Stimulated activated CD4-positive, alpha-beta T cell treated with anti-CD3 and anti-CD28 coated beads, Interleukin-1b, Interleukin-23, amount 100 ng/mL, for 24 hours (primary cell): ENCODE measurements at regions not wholly inside any gene's neighbourhood (a gene's known extent, or its start where the extent isn't known, plus 50 kb on each side); places are given as distances from the start of the nearest gene placed in this dataset.

Experiments used
- DNase-seq, 4 experiments: peaks; one replicate each; pipeline ENCODE4 v3.0.0-alpha.2; 2020; ENCODE audit warnings: low read depth in 4 of 4, low spot score in 1 of 4

- no peak for DNase-seq
Observed at GRCh38 chr12:66903782-66904396, 225.0 kb upstream of the GRIP1 start.

GRCh38 chr12:66905201-66905600 lies 226.3 kb upstream of the GRIP1 start:
- DNase-seq = no peak

DNA sequence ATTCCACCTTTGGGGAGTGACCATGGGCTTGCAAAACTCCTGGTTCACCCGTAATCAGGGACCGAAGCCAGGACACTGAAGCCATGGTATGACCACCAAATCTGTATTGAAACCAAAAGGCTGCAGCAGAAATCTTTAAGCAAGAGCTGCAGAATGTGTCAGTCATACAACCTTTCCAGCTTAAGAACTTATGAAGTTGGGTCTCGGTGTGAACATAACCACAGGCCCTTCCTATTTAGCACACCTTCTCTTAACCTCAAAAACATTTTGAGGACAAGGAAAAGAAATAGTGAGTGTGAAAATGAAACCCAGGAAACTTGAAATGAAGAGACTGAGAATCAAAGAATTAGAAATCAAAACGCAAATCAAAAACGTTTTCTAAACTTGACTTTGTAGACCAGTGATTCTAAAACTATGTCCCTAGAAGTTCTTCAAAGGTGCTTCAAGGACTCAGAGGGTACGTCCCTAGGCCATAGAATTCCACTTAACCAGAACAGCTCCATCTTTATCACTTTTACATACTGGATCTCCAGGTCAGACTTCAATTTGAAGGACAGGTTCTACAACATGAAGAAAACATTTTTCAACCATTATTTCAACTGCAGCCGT lies 231.6 kb upstream of the GRIP1 start:
- no peak for DNase-seq

DNA sequence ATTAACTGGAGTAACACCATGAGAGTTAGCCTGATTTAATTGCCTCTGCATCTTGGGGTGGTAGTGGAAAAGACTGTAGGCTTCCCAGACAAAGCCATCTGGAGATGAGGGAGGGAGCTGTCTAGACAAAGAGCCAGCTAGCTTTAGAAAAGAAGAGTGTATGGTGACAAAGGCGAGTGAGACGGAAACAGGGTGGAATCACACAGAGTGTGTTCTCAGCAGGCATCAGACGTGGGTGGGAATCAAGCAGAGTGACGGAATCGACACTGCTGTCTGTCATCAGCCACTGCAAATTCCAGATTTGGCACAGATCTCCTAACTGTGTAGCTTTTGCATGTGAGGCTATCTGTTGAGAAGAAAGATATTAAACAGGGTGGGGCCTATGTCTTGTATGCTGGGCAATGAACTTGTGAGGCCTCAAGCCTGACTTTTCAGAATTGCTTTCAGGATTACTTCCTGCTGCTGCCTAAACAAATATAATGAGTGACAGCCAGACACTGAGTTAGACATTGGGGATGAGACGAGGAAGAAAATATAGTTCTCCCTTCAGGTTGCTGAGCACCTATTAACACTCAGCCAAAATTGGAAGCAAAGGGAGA lies 236.5 kb upstream of the GRIP1 start:
- no peak for DNase-seq

DNA sequence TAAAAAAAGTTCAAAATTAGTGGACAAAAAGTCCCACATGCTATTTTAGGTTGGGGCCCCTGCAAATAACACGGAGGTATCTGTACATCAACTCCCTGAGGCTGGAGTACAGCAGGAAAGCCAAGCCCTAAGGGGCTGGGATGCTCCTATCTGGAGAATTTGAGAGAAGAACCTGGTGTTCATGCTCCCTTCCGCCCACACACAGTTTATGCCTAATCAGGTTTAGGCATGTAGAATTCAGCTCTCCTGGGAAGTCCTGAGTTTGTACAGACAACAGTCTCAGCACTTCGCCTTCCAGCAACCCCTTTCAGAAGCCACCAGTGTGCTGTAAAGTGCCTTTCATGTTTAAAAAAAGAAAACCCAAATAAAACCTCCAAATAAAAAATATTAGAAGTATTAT lies 237.3 kb upstream of the GRIP1 start:
- DNase-seq = no peak

DNA sequence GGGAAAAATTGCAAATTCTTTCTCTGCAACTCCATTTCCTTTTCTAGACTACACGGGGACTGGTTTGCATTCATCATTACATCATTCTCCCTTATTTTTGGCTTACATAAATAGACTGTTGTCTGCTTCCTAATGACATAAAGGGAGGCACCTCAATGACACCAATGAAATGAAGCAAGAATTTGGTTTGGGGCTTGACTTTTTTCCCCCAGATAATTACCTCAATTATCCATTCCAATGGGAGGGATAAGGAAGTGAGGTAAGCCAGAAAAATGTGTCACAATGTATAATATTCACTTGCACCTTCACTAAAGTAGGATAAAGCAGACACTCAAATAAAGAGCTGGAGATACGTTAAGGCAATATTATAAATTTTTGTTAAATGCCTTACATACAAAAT lies 240.6 kb upstream of the GRIP1 start:
- DNase-seq = no peak

GRCh38 chr12:66920205-66920604 lies 241.3 kb upstream of the GRIP1 start:
- DNase-seq = no peak

- no peak for DNase-seq
Observed at GRCh38 chr12:66921151-66921550, 242.3 kb upstream of the GRIP1 start.

DNA sequence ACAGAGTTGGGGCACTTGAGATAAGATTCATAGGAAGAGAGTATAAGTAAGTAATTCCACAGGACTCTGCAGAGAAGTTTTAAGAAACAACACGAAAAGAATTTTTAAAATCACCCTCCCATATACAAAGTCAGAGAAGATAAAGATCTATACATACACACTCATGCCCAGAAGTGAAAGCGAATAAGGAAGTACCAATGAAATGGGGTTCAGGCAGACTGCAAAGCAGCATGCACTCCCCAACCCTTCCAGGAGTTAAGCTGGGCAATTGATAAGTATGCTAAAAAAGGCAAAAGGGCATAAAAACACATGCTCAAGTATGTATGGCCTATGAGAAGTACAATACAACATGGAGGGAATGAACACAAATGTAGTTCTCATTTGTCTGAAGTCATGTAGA lies 246.2 kb upstream of the GRIP1 start:
- DNase-seq = no peak

GRCh38 chr12:66929121-66929520 lies 250.2 kb upstream of the GRIP1 start:
- no peak for DNase-seq

GRCh38 chr12:66931091-66931490 lies 252.2 kb upstream of the GRIP1 start:
- no peak for DNase-seq

- DNase-seq = no peak
Observed at GRCh38 chr12:66932126-66932525, 253.2 kb upstream of the GRIP1 start.

- DNase-seq = no peak
Observed at GRCh38 chr12:66934302-66935062, 255.6 kb upstream of the GRIP1 start.

GRCh38 chr12:66941150-66941549 lies 262.3 kb upstream of the GRIP1 start:
- DNase-seq = no peak

DNA sequence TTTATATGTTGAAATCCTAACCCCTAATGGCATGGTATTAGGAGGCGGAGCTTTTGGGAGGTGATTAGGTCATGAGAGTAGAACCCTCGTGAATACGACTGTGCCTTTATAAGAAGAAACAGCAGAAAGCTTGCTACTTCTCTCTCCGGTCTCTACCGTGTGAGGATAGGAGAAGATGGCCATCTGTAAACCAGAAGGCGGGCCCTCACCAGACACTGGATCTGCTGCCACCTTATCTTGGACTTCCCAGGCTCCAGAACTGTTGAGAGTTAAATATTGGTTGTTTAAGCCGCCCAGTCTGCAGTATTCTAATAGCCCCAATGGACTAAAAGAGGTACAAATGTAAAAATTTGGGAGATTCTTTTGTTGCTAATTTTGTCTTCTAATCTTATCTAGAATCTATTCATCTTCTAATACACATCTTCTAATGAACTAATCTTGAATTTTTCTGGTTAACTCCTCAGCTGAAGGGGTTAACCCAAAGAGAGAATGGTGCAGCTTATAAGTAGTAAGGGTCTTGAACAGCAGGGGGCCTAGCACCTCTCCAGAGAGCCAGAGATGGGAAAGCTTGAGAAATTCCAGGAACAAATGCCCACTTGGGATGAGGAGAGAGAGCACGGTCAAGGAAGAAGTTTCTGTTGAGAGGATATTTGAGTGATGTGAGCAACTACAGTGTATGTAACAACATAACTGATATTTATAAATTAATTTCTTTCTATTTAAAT lies 264.0 kb upstream of the GRIP1 start:
- no peak for DNase-seq

GRCh38 chr12:66944365-66944764 lies 265.5 kb upstream of the GRIP1 start:
- no peak for DNase-seq

- DNase-seq = no peak
Observed at GRCh38 chr12:66945189-66945817, 266.4 kb upstream of the GRIP1 start.

- DNase-seq = no peak
Observed at GRCh38 chr12:66947119-66947518, 268.2 kb upstream of the GRIP1 start.

- no peak for DNase-seq
Observed at GRCh38 chr12:66952668-66953067, 273.8 kb upstream of the GRIP1 start.

GRCh38 chr12:66956300-66956699 lies 277.4 kb upstream of the GRIP1 start:
- DNase-seq = no peak

DNA sequence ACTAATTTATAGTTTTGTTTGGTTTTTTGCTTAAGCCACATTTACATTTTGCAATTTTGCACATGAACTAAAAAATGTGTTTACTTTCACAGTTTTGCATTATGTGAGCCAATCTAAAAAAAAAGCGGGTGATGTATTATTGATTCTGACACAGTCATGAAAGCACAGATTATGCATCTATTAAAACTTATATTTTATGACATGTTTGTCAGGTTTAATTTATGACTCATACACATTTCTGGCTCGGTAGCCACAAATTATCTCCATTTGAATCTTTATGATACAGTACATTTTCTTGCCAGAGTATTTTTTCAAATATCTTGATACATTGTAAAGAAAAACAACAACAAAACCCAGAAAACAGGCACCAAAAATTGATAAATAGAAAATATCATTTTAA lies 280.4 kb upstream of the GRIP1 start:
- DNase-seq = no peak
